Kidney epithelial cell (primary cell): ENCODE measurements at regions not wholly inside any gene's neighbourhood (a gene's known extent, or its start where the extent isn't known, plus 50 kb on each side); places are given as distances from the start of the nearest gene placed in this dataset.
A peak's percentile ranks its signal among the peaks of the same experiment; 100 is the strongest.

Experiments
- DNase-seq: peaks from one replicate; pipeline ENCODE4 v3.0.0-alpha.2; 2010; ENCODE audit warnings: low read depth
- H3K27me3 ChIP-seq: 2 replicates; pipeline ENCODE4 v1.6.0; 2011; ENCODE audit warnings: low read length; ENCODE audit not compliant: control insufficient read depth, insufficient read depth
- H3K36me3 ChIP-seq: 2 replicates; pipeline ENCODE4 v1.5.1; 2011; ENCODE audit warnings: low read length; ENCODE audit not compliant: control insufficient read depth, insufficient read depth
- H3K4me3 ChIP-seq: 2 replicates; pipeline ENCODE4 v1.5.1; 2011; ENCODE audit warnings: low read depth, mild to moderate bottlenecking, control low read depth, low read length
- CTCF ChIP-seq: IDR thresholded peaks from 2 replicates; pipeline ENCODE4 v1.5.1; 2011; ENCODE audit warnings: mild to moderate bottlenecking, moderate library complexity, low read length, control low read depth, inconsistent platforms; ENCODE audit not compliant: insufficient read depth, poor library complexity, severe bottlenecking

- DNase-seq: no peak
Observed at GRCh38 chr5:68894673-68895072, 199.1 kb upstream of the SLC30A5 start.

GRCh38 chr5:68898951-68899471 is 194.8 kb upstream of the SLC30A5 start:
- peak; percentile 50 for DNase-seq
- Histone ChIP-seq H3K27me3 (no peaks in the 10 kb centered on the region), H3K36me3 (no peaks in the 10 kb centered on the region), H3K4me3 (no peak overlapping the region)
- no peak for TF ChIP-seq CTCF

More at GRCh38 chr5:68894673-68895072, 199.1 kb upstream of the SLC30A5 start:
- Histone ChIP-seq H3K27me3 (no peaks in the 10 kb centered on the region), H3K36me3 (no peaks in the 10 kb centered on the region), H3K4me3 (no peak overlapping the region)
- no peak for TF ChIP-seq CTCF

GRCh38 chr5:68911840-68912690 is 181.7 kb upstream of the SLC30A5 start:
- no peak for DNase-seq
- Histone ChIP-seq H3K27me3 (no peaks in the 10 kb centered on the region), H3K36me3 (no peaks in the 10 kb centered on the region), H3K4me3 (no peak overlapping the region)
- no peak for TF ChIP-seq CTCF

GRCh38 chr5:68915079-68915478 is 178.7 kb upstream of the SLC30A5 start:
- Histone ChIP-seq H3K36me3 (no peaks in the 10 kb centered on the region), H3K4me3 (no peak overlapping the region), H3K27me3 (no peaks in the 10 kb centered on the region)
- no peak for DNase-seq
- no peak for TF ChIP-seq CTCF

GRCh38 chr5:68918306-68918705 is 175.5 kb upstream of the SLC30A5 start:
- Histone ChIP-seq H3K4me3 (no peak overlapping the region), H3K36me3 (no peaks in the 10 kb centered on the region), H3K27me3 (no peaks in the 10 kb centered on the region)
- no peak for TF ChIP-seq CTCF
- no peak for DNase-seq
